ENCODE measurements at regions not wholly inside any gene's neighbourhood (a gene's known extent, or its start where the extent isn't known, plus 50 kb on each side); places are given as distances from the start of the nearest gene placed in this dataset.

- no peaks in the 10 kb centered on the region for H3K9me3 ChIP-seq (ENCODE audit: control insufficient read depth, low read length)
These were observed 281.4 kb downstream of the TUSC1 start for GRCh38 chr9:25396828-25397227.

GRCh38 chr9:25381141-25381540, 297.1 kb downstream of the TUSC1 start:
- H3K27ac ChIP-seq = no peak overlapping the region
- no peak overlapping the region for H2AFZ ChIP-seq
- no peaks in the 10 kb centered on the region for H3K27me3 ChIP-seq (ENCODE audit: control insufficient read depth, insufficient read depth, low read length)
- H3K9ac ChIP-seq = no peak overlapping the region
- no peak overlapping the region for H3K4me2 ChIP-seq (ENCODE audit: low read length)
- TF ChIP-seq CTCF (IDR thresholded peaks at IDR 0.05) = no peak
- no peaks in the 10 kb centered on the region for H3K79me2 ChIP-seq
- H3K9me3 ChIP-seq (ENCODE audit: control insufficient read depth, low read length) = no peaks in the 10 kb centered on the region
- no peaks in the 10 kb centered on the region for H3K36me3 ChIP-seq (ENCODE audit: control insufficient read depth, insufficient read depth, low read length)
- H3K4me3 ChIP-seq (ENCODE audit: low read depth, low read length) = no peak overlapping the region
- no peaks in the 10 kb centered on the region for H3K4me1 ChIP-seq

More at GRCh38 chr9:25396828-25397227, 281.4 kb downstream of the TUSC1 start:
- Histone ChIP-seq H3K4me3 (ENCODE audit: low read depth, low read length) (no peak overlapping the region), H2AFZ (no peak overlapping the region), H3K36me3 (ENCODE audit: control insufficient read depth, insufficient read depth, low read length) (no peaks in the 10 kb centered on the region), H3K4me1 (no peaks in the 10 kb centered on the region), H3K4me2 (ENCODE audit: low read length) (no peak overlapping the region), H3K27me3 (ENCODE audit: control insufficient read depth, insufficient read depth, low read length) (no peaks in the 10 kb centered on the region), H3K9ac (no peak overlapping the region), H3K79me2 (no peaks in the 10 kb centered on the region), H3K27ac (no peak overlapping the region)
- TF ChIP-seq CTCF (IDR thresholded peaks at IDR 0.05) = no peak

GRCh38 chr9:25377039-25377438, 301.2 kb downstream of the TUSC1 start:
- no peaks in the 10 kb centered on the region for H3K79me2 ChIP-seq
- no peak overlapping the region for H2AFZ ChIP-seq
- H3K4me2 ChIP-seq (ENCODE audit: low read length) = no peak overlapping the region
- H3K27me3 ChIP-seq (ENCODE audit: control insufficient read depth, insufficient read depth, low read length) = no peaks in the 10 kb centered on the region
- no peak for TF ChIP-seq CTCF (IDR thresholded peaks at IDR 0.05)
- no peak overlapping the region for H3K9ac ChIP-seq
- H3K4me3 ChIP-seq (ENCODE audit: low read depth, low read length) = no peak overlapping the region
- H3K36me3 ChIP-seq (ENCODE audit: control insufficient read depth, insufficient read depth, low read length) = no peaks in the 10 kb centered on the region
- H3K27ac ChIP-seq = no peak overlapping the region
- no peaks in the 10 kb centered on the region for H3K9me3 ChIP-seq (ENCODE audit: control insufficient read depth, low read length)
- no peaks in the 10 kb centered on the region for H3K4me1 ChIP-seq

DNA sequence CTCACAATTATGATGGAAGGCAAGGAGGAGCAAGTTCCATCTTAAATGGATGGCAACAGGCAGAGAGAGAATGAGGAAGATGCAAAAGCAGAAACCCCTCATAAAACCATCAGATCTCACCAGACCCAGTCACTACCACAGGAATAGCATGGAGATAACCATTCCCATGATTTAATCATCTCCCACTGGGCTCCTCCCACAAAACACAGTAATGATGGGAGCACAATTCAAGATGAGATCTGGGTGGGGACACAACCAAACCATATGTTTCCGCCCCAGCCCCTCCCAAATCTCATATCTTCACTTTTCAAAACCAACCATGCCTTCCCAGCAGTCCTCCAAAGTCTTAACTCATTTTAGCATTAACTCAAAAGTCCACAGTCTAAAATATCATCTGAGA, 304.0 kb downstream of the TUSC1 start:
- Histone ChIP-seq H3K4me3 (ENCODE audit: low read depth, low read length) (no peak overlapping the region), H3K4me1 (no peaks in the 10 kb centered on the region), H3K27ac (no peak overlapping the region), H3K27me3 (ENCODE audit: control insufficient read depth, insufficient read depth, low read length) (no peaks in the 10 kb centered on the region), H3K9me3 (ENCODE audit: control insufficient read depth, low read length) (no peaks in the 10 kb centered on the region), H3K9ac (no peak overlapping the region), H3K4me2 (ENCODE audit: low read length) (no peak overlapping the region), H3K36me3 (ENCODE audit: control insufficient read depth, insufficient read depth, low read length) (no peaks in the 10 kb centered on the region), H2AFZ (no peak overlapping the region), H3K79me2 (no peaks in the 10 kb centered on the region)
- TF ChIP-seq CTCF (IDR thresholded peaks at IDR 0.05) = no peak

DNA sequence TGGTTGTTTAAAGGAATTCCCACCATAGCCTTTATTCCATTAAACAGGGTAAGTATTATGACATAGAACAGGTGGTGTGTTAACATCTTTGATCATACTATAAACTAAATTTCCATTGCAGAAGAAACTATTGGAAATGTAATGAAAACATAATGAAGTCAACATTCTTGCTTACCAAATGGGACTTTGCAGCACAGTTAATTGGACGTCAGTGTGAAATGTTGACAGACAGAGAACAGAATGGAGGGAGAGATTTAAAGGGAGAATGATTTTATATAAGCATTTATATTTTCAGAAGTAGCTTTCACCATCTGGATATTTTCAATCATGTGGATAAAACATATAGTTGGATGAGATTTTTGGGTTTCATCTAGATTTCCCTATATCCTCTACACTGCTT, 311.3 kb downstream of the TUSC1 start:
- no peaks in the 10 kb centered on the region for H3K4me1 ChIP-seq
- no peak for TF ChIP-seq CTCF (IDR thresholded peaks at IDR 0.05)
- H3K27me3 ChIP-seq (ENCODE audit: control insufficient read depth, insufficient read depth, low read length) = no peaks in the 10 kb centered on the region
- H3K36me3 ChIP-seq (ENCODE audit: control insufficient read depth, insufficient read depth, low read length) = no peaks in the 10 kb centered on the region
- no peak overlapping the region for H3K4me3 ChIP-seq (ENCODE audit: low read depth, low read length)
- H3K9me3 ChIP-seq (ENCODE audit: control insufficient read depth, low read length) = no peaks in the 10 kb centered on the region
- H3K27ac ChIP-seq = no peak overlapping the region
- no peak overlapping the region for H2AFZ ChIP-seq
- H3K4me2 ChIP-seq (ENCODE audit: low read length) = no peak overlapping the region
- H3K79me2 ChIP-seq = no peaks in the 10 kb centered on the region
- no peak overlapping the region for H3K9ac ChIP-seq
